GM21515 (cell line): ENCODE measurements at regions not wholly inside any gene's neighbourhood (a gene's known extent, or its start where the extent isn't known, plus 50 kb on each side); places are given as distances from the start of the nearest gene placed in this dataset.

Experiments used
- ATAC-seq: cut with Tn5 transposase; IDR thresholded peaks from one replicate; pipeline ENCODE4 v1.9.1; 2021; ENCODE audit not compliant: unreplicated experiment

DNA sequence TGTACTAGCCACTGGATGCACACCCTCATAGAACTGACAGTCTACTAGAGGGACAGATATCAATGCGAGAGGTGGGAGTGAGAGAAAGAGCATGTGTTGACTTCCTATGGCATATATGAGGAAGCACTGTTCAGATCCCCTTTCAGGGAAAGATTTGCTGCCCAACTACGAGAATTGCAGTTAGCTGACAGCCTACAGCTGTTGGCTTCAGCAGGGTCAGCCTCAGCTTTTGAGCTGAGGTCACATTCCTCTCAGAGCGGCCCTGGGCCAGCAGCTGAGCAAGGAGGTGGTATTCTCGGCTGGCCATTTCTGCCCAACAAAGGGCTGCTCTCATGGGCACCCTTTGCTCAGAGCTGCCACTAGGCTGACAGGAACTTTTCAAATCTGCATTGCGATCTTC lies 580.2 kb downstream of the MID1IP1 start:
- ATAC-seq, result no peak

DNA sequence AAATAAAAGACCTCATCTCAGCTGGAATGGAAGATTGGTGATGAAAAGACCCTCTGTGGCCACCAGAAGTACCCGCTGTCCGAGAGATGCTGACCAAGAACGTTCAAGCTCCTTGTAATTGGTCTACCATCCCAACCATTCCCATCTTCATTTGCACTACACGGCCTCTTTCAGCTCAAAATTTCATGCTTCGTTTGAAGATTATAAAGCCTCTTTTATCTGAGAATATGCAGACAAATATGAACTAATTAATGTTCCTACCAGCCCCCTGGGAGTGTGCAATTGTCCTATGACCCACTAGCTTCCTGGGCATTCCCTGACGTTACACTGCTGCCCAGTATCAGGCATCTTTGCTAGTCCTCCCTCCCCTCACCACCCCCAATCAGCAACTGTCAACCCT lies 583.7 kb downstream of the MID1IP1 start:
- no peak for ATAC-seq

DNA sequence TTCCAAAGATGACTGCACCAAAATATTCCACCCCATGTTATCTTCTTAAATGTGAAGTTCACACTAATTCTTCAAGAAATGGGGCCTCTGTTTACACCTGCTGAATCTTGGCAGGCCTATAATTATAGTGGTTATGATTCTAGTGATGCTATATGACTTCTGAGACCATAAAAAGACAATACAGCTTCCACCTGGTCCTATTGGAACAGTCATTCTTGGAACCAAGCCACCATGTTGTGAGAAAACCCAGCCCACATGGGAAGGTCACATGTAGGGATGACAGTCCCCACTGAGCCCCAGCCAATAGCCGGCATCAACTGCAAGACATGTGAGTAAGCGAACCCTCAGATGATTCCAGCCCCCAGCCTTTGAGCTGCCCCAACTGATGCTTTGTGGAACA lies 587.5 kb downstream of the MID1IP1 start:
- ATAC-seq, result no peak

DNA sequence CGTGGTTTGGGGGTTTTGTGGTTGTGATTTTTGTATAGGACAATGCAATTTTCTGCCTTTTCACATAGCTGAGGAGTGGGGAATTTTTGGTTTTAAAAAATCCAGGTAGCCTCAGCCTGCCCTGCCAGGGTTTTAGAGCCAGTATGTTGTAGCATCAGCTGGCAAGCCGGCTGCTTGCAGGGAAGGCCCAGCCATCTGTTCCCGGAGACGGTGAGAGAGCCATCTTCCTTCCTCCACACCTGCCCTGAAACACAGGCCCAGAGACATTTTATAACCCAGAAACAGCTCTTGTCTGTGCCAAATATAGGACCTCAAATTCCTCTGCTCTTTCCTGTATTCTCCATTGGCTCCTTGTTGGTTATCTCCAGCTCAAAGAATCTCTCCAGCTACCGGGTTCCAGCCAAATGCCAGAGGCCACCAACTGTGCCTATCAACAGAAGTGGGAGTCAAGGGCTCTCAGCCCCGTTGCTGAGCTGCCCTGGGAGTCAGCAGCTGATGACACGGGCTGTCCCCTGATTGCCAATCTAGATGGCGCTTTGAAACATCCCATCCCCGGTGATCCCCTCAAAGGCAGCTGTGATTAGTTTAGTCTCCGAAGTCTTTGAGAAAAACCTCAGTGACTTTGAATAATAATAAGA lies 595.2 kb downstream of the MID1IP1 start:
- no peak for ATAC-seq

DNA sequence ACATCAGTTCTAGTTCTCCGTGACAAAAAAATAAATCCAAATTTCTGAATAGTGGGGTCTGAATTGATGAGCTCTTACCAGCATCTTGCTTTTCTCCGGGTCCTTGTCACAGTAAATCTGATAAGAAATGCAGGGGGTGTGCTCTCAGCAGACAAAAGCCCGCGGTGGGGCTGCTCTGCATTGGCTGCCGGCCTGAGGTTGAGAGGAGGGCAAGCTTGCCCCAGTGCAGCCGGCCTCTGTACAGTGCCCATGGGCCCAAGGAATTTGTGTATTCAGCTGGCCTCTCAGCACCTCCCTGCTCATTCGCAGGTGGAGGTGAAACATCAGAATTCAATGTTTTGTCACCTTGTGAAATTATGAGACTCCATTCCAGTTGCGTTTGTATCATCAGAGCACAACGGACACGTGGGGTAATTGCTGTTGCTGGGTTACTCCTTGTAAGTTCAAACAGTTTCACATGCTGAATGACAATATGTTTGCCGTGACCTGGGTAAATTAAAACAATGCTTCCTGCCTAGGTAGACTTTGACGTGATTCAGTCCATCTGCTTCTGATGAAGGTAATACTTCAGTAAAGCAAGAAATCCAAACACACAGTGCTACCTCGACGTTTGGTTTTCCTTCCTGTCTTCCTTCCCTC lies 596.4 kb downstream of the MID1IP1 start:
- ATAC-seq, result no peak

DNA sequence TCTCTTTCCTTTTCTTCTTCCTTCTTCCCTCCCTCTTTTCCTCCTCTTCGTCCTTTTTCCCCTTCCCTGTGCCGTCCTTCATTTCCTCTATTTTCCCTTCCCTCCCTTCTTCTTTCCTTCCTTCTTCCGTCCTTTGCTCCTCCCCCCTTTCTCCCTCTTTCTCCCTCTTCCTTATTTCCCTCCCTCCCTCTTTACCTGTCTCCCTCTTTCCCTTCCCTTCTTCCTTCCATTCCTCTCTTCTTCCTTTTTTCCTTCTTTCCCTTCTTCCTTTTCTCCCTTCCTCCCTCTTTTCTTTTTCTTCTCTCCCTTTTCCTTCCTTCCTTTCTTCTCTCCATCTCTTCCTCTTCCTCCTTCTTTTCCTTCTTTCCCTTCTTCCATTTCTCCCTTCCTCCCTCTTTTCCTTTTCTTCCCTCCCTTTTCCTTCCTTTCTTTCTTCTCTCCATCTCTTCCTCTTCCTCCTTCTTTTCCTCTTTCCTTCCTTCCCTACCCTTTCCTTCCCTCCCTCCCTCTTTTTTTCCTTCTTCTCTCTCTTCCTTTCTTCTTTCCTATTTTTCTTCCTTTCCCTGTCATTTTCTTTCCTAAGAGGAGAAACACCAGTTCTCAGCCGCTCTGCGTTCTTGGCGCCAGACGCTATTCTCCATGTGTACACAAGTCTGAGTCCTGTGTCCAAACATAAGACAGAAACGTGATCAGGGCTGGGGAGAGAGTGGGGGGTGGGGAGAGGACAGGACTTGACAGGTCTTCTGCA lies 597.1 kb downstream of the MID1IP1 start:
- no peak for ATAC-seq

DNA sequence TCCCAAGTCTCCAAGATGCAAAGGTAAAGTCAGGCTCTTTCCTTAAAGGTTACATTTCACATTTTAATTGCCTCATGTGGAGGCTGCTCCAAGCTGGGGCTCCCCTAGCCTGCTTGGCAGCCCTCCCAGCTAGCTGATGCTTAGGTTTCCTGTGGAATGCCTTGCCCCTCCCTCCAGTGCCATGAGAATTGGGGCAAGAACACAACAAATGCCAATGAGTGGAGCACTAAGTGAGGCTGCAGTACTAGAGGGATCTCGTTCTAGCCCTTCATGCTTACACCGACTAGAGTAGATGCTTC lies 597.7 kb downstream of the MID1IP1 start:
- no peak for ATAC-seq

DNA sequence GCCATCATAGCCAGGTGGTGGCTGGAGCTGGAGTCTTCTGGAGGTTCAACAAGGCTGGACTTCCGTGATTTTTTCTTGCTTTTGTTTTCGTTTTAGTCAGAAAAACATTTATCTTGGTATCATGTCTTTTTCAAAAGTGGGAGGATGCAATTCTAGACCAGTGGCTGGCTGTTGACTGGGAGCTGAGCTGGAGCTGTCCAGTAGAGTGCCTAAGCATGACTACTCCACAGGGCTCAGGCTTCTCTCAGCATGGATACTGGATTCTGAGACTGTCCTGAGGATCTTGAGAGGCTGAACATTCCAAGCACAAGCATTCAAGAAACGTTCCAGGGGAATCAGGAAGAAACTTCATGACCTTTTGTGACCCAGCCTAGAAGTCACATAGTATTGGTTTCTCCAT lies 598.1 kb downstream of the MID1IP1 start:
- ATAC-seq, result no peak

DNA sequence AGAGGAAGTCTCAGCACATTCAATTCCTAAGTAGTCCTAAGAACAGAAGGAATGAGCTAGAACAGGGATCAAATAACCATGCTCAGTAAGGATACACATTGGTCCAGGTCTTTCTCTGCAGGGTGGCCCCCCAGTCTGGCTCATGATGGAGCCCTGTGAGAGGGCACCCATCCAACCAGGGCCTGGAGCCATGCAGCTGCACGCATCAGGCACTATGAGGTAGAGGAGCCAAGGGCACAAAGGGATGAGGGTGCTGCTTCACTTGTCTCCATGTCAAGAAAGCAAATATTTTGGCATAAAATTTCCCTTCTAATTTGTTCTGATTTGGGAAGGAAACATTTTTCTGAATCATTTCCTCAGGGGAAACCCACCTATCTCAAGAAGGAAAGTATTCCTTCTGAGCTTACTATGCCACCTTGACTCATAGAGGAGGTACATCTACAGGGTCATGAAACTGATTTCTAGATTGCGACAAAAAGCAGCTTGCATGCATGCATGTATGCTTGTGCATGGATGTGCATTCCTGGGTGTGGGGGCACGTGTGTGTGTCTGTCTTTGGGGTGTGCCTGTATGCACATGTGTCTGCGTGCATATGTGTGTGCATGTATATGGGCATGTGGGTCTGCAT lies 600.3 kb downstream of the MID1IP1 start:
- ATAC-seq, result no peak

DNA sequence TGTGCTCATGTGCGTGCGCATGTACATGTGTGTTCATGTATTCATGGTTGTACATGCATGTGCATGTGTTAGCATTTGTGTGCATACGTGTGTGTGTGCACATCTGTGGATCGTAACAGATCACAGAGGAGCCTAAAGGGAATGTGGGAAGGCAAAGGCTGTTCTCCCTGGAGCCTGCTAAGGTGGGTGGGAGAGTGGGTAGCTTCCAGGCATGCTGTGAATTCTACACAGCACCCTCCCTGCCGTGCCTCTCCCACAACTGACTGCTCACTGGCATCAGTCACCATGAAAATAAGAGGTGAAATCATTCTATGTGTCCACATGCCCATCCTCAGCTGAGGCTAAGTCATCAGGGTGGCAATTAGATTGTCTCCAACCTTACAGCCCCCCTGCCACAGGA lies 600.9 kb downstream of the MID1IP1 start:
- ATAC-seq, result no peak

DNA sequence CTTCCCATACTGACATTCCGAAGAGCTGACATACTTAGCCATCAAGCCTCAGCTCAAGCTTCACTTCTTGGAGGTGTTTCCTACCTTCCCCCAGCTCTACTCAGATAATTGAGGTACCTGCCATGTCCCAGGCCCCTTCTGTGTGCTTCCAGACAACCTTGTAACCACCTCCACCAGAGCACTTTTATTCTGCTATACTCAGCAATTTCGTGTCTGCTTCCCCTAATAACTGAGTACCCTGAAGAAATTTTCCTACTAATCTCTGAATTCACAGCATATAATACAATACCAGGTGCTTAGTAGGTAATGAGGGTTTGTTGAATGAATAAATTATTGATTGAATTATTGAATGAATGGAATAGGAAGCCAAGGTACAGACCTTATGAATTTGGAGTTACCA lies 605.5 kb downstream of the MID1IP1 start:
- ATAC-seq, result no peak

DNA sequence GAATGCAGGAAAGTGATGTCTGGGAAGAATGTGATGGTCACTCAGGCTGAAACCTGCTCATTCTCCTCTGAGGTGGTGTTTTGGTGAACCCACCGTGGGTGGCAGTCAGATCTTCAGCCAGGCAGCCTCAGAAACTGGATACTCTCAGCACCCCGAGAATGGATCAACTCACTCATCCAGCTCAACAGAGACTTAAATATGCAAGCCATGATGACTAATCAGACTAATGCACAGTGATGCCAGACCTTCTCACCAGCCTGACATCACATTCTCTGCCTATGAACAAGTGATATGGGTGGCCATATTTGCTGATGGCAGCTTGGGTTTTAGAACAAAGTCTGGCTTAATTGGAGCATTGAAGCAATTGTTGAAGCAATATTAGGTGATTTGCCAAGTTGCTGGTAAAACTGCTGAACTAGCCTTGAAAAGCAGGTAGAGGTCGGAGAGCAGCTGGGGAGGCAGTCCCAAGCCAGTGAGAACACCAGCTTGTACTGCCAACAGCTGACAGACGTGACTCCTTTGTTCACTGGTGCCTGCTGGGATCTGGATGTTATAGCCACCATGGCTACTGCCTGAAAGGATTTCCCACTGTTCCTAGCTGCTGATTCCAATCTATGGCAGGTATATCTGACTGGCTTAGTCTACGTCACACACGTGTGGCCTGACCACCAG lies 608.1 kb downstream of the MID1IP1 start:
- no peak for ATAC-seq

DNA sequence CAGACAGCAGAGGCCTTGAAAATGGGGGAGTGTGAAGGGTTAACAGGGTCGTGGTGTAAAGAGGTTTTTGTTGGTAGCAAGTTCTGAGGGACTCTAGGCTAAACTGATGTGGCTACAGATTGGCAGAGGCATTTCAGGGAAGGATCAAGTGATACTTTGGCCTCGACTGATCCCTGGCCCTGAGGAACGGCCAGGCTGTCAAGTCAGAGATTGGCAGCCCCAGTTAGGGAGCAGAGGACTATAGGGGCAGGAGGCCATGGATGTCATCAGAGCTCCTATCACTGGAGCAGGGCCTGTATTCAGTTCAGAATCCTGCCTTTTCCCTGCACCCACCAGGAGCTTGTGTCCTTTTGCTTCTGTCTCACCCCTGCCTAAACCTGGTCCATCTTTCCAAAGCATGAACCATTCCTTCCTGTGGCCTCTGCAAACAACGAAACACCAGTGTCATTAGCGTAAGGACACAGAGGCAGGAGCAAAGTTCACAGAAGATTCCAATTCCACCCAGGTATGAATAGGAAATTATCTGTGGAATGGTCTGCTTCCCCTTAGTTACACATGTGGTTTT lies 613.1 kb downstream of the MID1IP1 start:
- no peak for ATAC-seq

DNA sequence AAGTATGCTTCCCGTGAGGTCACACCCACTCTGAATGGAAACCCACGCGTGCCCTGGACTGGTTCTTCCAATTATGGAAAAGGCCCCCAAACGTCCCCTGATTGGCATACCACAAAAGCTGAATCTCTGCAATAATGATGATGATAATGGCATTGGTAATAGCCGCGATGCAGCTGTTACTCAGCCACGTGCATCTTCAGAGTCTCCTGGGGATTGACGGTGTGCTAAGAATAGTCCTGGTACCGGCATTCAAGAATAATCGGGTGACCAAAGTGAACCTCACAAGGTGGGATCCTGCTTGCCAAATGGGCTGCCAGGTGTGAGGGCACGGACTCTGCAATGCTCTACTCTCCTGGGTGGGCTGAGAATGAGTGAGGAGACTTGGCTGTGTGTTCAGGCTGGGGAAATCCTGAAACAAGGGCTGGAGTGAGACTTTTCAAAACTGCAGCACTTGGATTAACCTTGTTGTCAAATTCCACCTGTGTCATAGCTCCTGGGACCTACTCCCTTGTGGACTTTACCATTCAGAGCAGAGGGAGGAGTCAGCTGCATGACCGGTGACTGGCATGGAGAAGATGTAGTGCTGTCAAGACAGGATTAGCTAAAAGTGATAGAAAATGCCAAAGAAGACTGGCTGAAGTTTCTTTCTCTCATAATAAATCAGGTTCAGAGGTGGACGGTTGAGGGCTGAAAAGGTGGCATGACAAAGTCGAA lies 615.4 kb downstream of the MID1IP1 start:
- no peak for ATAC-seq

DNA sequence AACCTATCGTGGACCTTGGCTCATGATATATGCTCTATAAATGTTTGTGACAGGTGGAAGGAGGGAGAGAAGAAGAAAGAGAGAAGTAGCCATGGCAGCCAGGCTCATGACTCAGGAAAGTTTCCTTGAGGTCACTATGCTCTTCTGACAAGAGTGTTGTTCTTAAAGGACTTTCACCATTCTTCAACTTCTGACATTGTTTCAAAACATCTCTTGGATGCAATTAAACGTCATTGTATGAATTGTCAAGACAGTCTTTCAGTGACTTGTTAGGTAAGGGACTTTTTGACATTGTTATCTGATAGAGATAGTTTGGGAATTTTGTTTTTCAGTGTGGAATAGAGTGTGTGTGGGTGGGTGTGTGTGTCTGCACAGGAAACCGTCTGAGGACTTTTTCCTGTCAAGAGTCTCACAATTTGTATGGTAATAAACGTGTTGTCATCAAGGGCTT lies 617.0 kb downstream of the MID1IP1 start:
- no peak for ATAC-seq

DNA sequence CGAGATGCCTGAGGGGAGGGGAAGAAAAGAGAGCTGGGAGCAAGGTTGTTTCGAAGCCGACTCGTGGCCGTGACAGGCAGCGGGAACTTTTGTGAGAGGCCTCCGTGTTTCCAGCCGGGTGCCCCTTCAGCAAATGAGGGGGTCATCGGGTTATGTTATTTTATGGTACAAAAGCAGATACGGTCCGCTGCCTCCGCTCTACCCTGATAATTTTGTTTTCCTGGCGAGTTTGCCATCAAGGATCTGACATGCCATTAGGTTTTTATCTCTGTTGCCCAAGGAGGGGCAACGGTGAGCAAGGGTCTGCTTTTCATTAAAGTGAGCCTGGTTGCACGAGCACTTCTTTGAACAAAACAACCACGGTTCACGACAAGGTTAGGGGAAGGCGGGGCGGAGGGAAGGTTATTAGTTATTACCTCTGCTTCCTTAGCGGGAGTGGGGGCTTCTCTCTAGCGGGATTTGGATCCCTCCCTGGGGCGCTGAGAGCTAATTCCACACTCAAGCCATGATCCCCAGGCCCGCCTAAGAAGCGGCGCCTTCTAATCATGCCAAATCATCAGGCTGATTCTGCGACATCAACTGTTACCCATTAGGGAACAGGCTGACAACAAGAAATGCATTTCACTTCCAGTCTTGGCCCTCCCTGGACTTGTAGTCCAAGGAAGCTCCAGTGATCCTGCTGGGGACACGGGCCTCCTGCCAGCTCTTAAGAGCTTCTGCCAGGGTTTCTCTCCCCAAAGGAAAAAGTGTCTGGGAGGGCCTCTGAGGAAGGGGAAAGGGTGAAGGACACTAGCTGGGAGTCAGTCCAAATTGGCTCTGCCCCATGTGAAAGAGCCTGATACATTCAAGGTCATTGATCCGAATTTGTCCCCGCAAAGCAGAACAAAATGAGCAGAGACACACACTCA lies 617.7 kb downstream of the MID1IP1 start:
- ATAC-seq, result no peak

DNA sequence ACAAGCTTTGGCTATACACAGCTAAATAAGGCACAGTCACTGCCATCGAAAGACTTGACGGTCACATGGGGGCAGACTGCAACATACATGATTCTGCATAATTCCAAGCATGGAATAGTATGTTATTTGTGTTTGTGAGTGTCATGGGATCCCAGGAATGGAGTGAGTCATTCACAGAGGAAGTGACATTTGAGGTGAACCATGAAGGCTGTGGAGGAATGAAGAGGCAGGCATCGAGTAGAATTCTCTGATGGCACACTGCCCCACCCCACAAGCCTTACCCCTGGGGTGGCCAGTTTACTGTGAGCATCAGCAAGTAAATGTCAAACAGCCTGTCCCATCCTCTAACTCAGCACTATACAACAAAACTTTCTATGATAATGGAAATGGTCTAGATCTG lies 619.7 kb downstream of the MID1IP1 start:
- no peak for ATAC-seq

DNA sequence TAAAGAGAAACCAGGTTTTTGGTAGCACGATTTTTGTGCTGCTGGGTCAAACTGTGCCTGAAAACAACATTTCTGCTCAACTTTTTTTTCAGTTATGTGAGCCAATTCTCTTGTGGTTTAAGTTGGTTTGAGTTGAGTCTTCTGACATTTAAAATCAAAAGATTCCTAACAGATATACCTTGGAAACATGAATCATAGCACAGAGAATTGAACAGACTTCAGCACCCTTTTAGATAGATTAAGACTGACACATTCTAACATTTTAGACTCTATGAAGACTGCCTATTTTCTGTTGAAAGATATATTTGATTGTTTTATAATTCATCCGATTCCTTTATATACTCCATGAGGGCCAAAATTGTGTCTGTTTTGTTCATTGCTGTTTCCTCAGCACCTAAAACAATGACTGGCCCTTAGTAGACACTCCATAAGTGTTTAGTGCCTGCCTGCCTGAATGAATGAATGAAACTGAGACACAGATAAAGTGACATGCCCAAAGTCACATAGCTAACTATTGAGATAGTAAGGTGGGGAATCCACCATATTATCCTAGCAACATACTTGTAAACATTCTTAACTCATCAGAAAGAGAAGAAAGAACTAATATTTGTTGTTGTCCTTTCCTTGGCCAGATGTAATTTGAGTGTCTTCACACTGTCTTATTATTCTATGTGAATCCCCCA lies 624.0 kb downstream of the MID1IP1 start:
- no peak for ATAC-seq

DNA sequence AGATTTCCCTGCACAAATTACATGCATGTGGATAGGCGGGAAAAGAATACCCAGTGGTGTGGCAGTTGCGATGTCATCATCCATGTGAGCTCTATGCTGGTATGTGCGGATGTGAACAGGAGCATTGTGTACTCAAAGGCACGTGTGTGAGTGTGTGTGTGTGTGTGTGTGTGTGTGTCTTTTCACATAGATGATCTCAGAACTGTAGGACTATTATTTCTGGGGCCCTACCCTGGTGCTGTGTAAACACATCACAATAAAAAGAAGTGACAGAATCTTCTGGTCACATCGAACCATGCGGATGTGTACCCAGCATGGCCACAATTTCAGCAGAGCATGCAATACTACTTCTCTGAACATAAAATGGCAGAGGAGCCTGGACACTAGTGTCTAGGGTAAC lies 624.8 kb downstream of the MID1IP1 start:
- no peak for ATAC-seq
